Adrenal gland (tissue), 5 donors: ENCODE measurements at regions not wholly inside any gene's neighbourhood (a gene's known extent, or its start where the extent isn't known, plus 50 kb on each side); places are given as distances from the start of the nearest gene placed in this dataset.

Experiments used
- CTCF ChIP-seq, 6 experiments: fragments of 450-650 bp in 4 of 6; fragments of 200-600 bp in 2 of 6; sonication (generic) in 1 of 6; IDR thresholded peaks; 1 replicate in 5 of 6; 2 replicates in 1 of 6; pipeline versions ENCODE4 v1.5.1 to v1.8.0; 2016 to 2021; ENCODE audit warnings: antibody characterized with exemption in 6 of 6, mild to moderate bottlenecking in 2 of 6, moderate library complexity in 1 of 6
- POLR2A ChIP-seq, 2 donors: fragments of 450-650 bp; IDR thresholded peaks; one replicate each; pipeline ENCODE4 v1.6.1; 2017; ENCODE audit warnings: antibody characterized with exemption in 2 of 2, mild to moderate bottlenecking in 2 of 2, moderate library complexity in 1 of 2
- donor health status: DM: no; HTN: no; CAD: no.

- TF ChIP-seq CTCF (IDR thresholded peaks at IDR 0.05) = no peak
- TF ChIP-seq POLR2A (IDR thresholded peaks at IDR 0.05) = no peak
Measured at GRCh38 chr3:62938583-62938982, 63.4 kb upstream of the CADPS start.
